GM10847 (cell line): ENCODE measurements at regions not wholly inside any gene's neighbourhood (a gene's known extent, or its start where the extent isn't known, plus 50 kb on each side); places are given as distances from the start of the nearest gene placed in this dataset.

Experiments
- POLR2A ChIP-seq: IDR thresholded peaks from 2 replicates; pipeline ENCODE4 v1.6.1; 2011; ENCODE audit not compliant: insufficient read length; ENCODE audit errors: extremely low read depth

GRCh38 chr4:53684136-53685130 is 93.1 kb upstream of the LNX1 start:
- no peak for TF ChIP-seq POLR2A

GRCh38 chr4:53682908-53683307 is 91.6 kb upstream of the LNX1 start:
- TF ChIP-seq POLR2A: no peak

DNA sequence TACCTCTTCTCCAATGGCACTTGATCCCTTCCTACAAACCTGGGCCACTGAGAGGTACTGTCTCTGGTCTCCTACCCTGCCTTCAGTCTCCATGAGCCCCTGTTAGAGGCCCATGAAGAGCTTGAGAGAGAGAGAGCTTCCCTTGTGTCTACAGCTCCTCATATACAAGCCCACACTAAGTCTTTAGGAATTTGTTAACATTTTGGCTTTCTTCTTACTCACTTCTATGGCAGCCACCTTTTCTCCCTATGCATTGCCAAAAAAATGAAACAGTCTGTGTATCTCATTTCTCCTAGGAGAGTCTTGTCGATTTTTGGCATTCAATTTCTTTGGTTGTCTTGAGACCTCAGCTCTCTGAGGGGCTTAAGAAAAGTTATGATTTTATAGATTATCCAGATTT is 90.9 kb upstream of the LNX1 start:
- TF ChIP-seq POLR2A: no peak

- TF ChIP-seq POLR2A: no peak
Observed at GRCh38 chr4:53680598-53680997, 89.3 kb upstream of the LNX1 start.

- no peak for TF ChIP-seq POLR2A
Observed at GRCh38 chr4:53680168-53680567, 88.9 kb upstream of the LNX1 start.

GRCh38 chr4:53676402-53676871 is 85.2 kb upstream of the LNX1 start:
- TF ChIP-seq POLR2A: no peak

DNA sequence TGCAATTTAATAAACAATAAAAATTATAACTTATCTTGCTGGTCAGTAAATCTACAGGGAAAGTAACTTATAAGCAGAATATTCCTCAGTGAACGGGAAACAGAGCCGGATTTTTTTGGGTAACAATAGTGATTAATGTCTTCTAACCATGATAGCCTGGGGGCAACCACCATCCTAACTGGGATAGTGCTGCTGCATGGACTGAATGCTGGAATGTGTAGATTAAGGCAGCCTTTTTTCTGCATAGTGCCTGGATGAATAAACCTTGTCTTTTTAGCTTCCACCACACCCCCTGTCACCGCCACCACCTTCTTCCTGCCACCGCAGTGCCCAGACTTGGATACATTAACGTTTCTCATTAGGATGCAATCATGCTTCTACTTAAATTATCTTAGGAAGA is 83.6 kb upstream of the LNX1 start:
- TF ChIP-seq POLR2A: no peak

GRCh38 chr4:53672873-53673272 is 81.6 kb upstream of the LNX1 start:
- TF ChIP-seq POLR2A: no peak

DNA sequence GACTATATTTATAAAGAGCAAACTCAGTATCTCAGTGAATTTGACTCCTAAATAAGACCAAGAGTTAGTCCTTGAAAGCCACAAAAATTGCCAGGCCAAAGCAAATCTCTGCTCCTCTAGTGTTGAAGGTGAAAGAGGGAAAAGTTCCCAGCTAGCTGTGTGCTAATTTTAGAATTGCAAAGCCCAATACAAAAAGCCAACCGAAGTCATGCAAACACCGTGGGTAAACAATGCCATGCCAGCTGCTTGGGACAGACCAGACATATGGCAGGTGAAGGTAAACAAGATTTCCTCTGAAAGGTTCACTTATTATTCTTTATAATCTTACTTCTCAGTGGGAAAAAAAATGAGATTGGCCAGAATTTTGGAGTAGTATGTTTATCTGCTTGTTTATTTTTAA is 80.5 kb upstream of the LNX1 start:
- TF ChIP-seq POLR2A: no peak

DNA sequence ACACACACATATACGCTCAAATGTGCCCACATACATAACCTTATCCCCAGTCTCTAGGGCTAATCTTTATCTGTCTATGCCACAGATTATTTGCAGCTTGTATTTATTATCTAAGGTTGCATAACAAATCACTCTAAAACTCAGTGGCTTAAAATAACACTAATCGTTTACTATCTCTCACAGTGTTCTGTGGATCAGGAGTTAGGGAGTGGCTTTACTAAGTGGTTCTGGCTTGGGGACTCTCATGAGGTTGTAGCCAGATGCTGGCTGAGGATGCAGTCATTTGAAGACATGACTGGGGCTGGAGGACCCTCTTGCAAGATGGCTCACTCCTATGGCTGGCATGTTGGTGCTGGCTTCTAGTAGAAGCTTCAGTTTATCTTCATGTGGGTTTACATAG is 68.5 kb upstream of the LNX1 start:
- no peak for TF ChIP-seq POLR2A

DNA sequence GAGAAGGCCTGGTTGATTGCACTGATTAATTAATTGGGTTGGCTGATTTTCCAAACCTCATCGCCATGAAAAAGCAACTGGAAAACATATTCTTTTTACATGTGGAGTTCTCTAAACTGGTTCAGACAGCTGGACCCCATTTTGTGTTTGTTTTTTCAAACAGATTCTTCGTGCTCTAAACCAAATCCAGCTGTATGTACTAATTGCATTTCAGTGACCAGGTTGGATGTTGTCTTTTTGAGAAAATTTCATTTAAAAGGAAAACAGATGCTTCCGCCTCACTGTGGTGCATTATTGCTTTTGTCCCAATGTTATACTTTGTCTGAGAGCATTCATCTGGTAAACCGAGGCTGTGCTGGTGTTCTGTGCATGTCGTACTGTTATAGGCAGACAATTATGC is 67.8 kb upstream of the LNX1 start:
- TF ChIP-seq POLR2A: no peak

GRCh38 chr4:53658029-53658428 is 66.7 kb upstream of the LNX1 start:
- no peak for TF ChIP-seq POLR2A

DNA sequence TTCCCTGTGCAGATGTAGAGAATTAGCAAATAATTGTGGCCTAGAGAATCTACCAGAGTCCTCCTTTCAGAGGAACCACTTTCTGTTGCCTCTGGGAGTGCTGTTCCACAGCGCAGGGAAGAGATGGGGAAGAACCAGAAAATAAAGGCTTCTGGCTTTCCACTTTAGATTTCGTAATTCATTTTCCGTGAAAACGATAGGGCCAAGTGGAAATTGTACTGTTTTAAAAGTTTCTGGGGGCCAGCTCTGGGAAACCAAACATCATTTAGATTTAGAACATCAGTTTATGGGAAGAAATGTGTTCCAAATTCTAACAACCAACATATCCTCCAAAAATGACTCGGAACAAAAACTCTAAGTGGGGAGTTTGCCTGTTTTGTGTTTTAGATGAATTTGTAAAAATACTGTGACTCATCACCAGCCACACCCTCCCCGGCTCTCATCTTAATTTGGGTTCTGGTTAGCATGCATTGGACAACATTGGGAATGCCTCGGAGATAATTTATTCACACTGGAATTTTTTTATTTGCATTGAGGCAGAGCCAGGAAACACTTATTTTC is 65.2 kb upstream of the LNX1 start:
- TF ChIP-seq POLR2A: no peak

GRCh38 chr4:53654300-53654758 is 63.0 kb upstream of the LNX1 start:
- TF ChIP-seq POLR2A: no peak

- TF ChIP-seq POLR2A: no peak
Observed at GRCh38 chr4:53653484-53654053, 62.3 kb upstream of the LNX1 start.

DNA sequence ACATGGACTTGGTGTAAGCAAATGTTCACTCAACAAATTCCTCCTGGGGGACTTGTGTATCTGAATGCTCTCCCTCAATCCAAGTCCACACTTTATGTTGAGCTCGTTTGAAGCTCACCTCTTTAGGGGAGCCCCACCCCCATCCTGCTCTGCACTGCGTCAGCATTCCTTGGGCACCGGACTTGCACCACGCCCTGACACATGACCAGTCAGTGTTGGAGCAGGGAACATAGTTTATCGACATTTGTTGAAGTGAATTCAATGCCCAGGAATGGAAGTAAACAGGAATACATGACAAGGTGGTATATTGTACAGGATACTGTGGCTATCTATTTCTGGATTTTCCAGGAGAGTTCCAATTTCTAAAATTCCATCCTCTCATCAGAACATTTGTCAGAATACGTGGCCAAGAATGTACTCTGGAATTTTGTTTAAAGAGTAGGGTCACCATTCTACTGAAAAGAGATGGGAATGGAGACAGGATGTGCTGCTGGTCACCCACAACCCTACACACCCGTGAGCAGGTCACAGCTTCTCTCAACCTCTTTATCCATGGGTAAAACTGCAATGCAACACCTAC is 60.0 kb upstream of the LNX1 start:
- no peak for TF ChIP-seq POLR2A
